Pancreas (tissue), 10 donors: ENCODE measurements at regions not wholly inside any gene's neighbourhood (a gene's known extent, or its start where the extent isn't known, plus 50 kb on each side); places are given as distances from the start of the nearest gene placed in this dataset.

ENCODE experiments used
- ATAC-seq, 4 donors: fragments of 200-7000 bp; cut with Tn5 transposase; one replicate each; pipeline versions ENCODE4 v1.8.0 to v1.9.1; 2020; ENCODE audit warnings: mild to moderate bottlenecking in 4 of 4, moderate library complexity in 4 of 4
- DNase-seq, 6 donors: peaks; one replicate each; pipeline ENCODE4 v3.0.0-alpha.2; 2020
- FAIRE-seq: peaks from 2 replicates; lab custom pipeline; 2012; peaks lifted over from hg19 to GRCh38; lab: Jason Lieb, UNC
- H3K27ac ChIP-seq, 4 donors: fragments of 200-600 bp; sonication (generic); 1 replicate in 3 of 4; 2 replicates in 1 of 4; pipeline versions ENCODE4 v1.5.0 to v1.8.0; 2020
- H3K27me3 ChIP-seq, 4 donors: fragments of 200-600 bp; one replicate each; pipeline ENCODE4 v1.8.0; 2021
- H3K36me3 ChIP-seq, 3 donors: fragments of 200-600 bp; sonication (generic) in 1 of 3; one replicate each; pipeline versions ENCODE4 v1.5.0 to v1.8.0; 2020 to 2021
- H3K4me1 ChIP-seq, 3 donors: fragments of 200-600 bp; one replicate each; pipeline ENCODE4 v1.8.0; 2021
- H3K4me3 ChIP-seq, 4 donors: fragments of 200-600 bp; sonication (generic) in 2 of 4; one replicate each; pipeline versions ENCODE4 v1.5.0 to v1.8.0; 2020 to 2021
- H3K9me3 ChIP-seq, 4 donors: fragments of 200-600 bp; one replicate each; pipeline ENCODE4 v1.8.0; 2021
- WGBS, 2 donors: extraction: QIAGEN DNeasy Blood & Tissue Kit; methylation state at CpG; one replicate each; pipeline ENCODE4 v1.1.7; 2013; 5-methylcytosine and 5-hydroxymethylcytosine counted together
- intact Hi-C, 3 donors: fragments of 100-400 bp; cut with DNase I; formaldehyde crosslinking; loops; one replicate each; pipeline versions ENCODE4 v1.11.1 to v1.14.2; 2022
- TF ChIP-seq, protein P1 (sequence below), 4 donors: fragments of 200-600 bp; sonication (generic) in 3 of 4; IDR thresholded peaks; one replicate each; pipeline versions ENCODE4 v1.5.0 to v1.8.0; 2021; ENCODE audit warnings: antibody characterized with exemption in 4 of 4
- donor health status: healthy with polysubstance abuse.
- donor health status: DM: no; HTN: no; CAD: no; lungs with moderate emphysema.
- donor health status: DM: no; HTN: no; CAD: no.
- donor health status: control.
- donor health status: control.
- donor health status: Bipolar disorder and iron deficiency.
- donor health status: DM: yes; HTN: yes; CAD: no.
- donor health status: DM: no; HTN: no; CAD: no.
- donor health status: DM: no; HTN: no; CAD: no.
- donor health status: DM: yes; HTN: yes; CAD: no.

DNA sequence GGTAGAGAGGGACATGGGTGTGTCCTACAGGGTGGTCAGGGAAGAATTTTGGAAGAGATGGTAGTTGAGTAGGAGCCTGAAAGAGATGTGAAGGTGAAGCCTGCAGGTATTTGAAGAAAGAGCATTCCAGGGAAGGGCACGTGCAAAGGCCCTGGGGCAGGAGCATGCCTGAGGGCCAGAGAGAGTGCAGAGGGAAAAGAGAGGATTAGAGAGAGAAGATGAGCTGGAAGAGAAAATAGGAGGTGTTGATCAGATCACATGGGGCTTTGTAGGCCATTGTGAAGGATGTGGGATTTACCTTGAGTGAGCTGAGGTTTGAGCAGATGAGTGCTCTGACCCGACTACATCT is 455.0 kb downstream of the HAPSTR1 start:
- TF ChIP-seq, protein P1, sequence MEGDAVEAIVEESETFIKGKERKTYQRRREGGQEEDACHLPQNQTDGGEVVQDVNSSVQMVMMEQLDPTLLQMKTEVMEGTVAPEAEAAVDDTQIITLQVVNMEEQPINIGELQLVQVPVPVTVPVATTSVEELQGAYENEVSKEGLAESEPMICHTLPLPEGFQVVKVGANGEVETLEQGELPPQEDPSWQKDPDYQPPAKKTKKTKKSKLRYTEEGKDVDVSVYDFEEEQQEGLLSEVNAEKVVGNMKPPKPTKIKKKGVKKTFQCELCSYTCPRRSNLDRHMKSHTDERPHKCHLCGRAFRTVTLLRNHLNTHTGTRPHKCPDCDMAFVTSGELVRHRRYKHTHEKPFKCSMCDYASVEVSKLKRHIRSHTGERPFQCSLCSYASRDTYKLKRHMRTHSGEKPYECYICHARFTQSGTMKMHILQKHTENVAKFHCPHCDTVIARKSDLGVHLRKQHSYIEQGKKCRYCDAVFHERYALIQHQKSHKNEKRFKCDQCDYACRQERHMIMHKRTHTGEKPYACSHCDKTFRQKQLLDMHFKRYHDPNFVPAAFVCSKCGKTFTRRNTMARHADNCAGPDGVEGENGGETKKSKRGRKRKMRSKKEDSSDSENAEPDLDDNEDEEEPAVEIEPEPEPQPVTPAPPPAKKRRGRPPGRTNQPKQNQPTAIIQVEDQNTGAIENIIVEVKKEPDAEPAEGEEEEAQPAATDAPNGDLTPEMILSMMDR (IDR thresholded peaks at IDR 0.05): no peak
- no peak for DNase-seq
- no peaks in the 10 kb centered on the region for H3K27me3 ChIP-seq
- no peak for FAIRE-seq
- WGBS, 2 donors: 93 to 97% methylated on average over 2 of the region's 2 CpGs
- no peak overlapping the region for H3K27ac ChIP-seq
- no peaks in the 10 kb centered on the region for H3K9me3 ChIP-seq
- intact Hi-C loops: no loop called here
- ATAC-seq: no peak
- H3K4me1 ChIP-seq: no peaks in the 10 kb centered on the region
- no peak overlapping the region for H3K4me3 ChIP-seq
- H3K36me3 ChIP-seq: no peaks in the 10 kb centered on the region

DNA sequence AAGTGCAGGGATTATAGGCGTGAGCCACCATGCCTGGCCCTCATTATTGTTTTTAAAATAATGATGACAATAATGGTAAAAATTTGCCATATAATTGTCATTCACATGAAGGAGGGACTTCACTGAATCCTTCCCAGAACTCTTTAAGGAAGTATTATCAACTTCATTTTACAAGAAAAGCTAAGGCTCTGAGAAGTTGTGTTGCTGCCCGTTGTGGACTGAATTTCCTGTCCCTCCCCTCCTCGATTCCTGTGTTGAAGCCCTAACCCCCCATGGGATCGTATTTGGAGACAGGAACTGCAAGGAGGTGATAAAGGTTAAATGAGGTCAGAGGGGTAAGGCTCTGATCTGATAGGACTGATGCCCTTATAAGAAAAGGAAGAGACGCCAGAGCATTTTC is 458.0 kb downstream of the HAPSTR1 start:
- H3K27me3 ChIP-seq: no peaks in the 10 kb centered on the region
- FAIRE-seq: no peak
- no peak for ATAC-seq
- intact Hi-C loops: no loop called here
- H3K27ac ChIP-seq: no peak overlapping the region
- WGBS, 2 donors: 76 to 77% methylated on average over 5 of the region's 5 CpGs
- H3K36me3 ChIP-seq: no peaks in the 10 kb centered on the region
- no peak overlapping the region for H3K4me3 ChIP-seq
- no peaks in the 10 kb centered on the region for H3K9me3 ChIP-seq
- DNase-seq: no peak
- H3K4me1 ChIP-seq: no peaks in the 10 kb centered on the region
- TF ChIP-seq, protein P1 (IDR thresholded peaks at IDR 0.05): no peak

DNA sequence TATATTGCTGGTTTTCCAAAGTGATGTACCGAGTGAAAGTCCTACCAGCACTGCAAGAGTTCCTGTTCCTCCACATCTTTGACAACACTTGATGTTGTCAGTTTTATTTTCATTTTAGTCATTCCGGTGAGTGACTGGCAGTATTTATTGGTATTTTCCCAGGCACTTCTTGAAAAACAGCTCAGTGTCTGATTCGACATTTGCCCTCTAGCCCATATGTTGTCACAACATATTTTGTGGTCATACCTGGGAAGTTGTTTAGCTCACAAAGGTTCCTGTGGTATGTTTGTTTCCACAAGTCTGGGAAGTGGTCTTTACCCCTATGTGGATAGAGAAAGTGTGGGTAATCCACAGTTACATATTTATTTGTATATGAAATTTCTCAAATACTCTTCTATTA is 463.6 kb downstream of the HAPSTR1 start:
- Histone ChIP-seq H3K4me1 (no peaks in the 10 kb centered on the region), H3K9me3 (no peaks in the 10 kb centered on the region), H3K36me3 (no peaks in the 10 kb centered on the region), H3K27ac (no peak overlapping the region), H3K27me3 (no peaks in the 10 kb centered on the region), H3K4me3 (no peak overlapping the region)
- DNase-seq: no peak
- TF ChIP-seq, protein P1 (IDR thresholded peaks at IDR 0.05): no peak
- FAIRE-seq: no peak
- WGBS, 2 donors: 91 to 98% methylated on average over 3 of the region's 3 CpGs
- no peak for ATAC-seq
- intact Hi-C loops: no loop called here

DNA sequence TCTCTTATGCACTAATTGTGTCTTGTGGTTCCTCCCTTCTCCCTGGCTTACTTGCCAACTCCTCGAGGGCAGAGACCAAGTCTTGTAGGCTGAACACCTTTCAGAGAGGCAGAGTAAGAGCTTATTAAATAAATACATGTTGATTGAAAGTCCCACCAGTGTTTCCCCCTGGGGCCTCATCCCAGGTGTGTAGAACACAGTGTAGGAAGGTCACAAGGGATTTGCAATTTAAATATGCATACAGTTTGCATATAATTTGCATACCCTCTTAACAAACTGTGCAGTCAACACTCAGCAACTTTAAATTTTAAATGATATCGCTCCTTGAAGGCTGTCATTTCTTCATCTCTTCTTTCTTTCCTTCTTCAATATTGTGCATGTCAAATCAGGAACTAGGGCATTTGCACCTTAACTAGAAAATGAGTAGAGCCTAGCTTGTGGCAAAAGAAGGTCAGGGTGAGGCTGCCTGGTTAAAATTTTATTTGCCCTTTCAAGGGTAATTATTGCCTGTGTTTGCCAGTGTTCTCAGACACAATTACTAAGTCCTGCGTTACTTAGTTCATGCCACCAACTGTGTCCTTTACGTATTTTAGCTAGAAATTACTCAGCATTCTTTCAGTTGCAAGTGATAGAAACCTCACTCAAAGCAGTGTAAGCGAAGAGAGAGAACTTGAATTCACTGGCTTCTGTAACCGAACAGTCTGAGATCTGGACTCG is 465.7 kb downstream of the HAPSTR1 start:
- 66 to 67% methylated on average over 7 of the region's 7 CpGs for WGBS, 2 donors
- H3K9me3 ChIP-seq: no peaks in the 10 kb centered on the region
- no peaks in the 10 kb centered on the region for H3K27me3 ChIP-seq
- H3K36me3 ChIP-seq: no peaks in the 10 kb centered on the region
- TF ChIP-seq, protein P1 (IDR thresholded peaks at IDR 0.05): no peak
- DNase-seq (no peak), FAIRE-seq (no peak), ATAC-seq (no peak)
- intact Hi-C loops: no loop called here
- no peaks in the 10 kb centered on the region for H3K4me1 ChIP-seq
- H3K27ac ChIP-seq: no peak overlapping the region
- H3K4me3 ChIP-seq: no peak overlapping the region

DNA sequence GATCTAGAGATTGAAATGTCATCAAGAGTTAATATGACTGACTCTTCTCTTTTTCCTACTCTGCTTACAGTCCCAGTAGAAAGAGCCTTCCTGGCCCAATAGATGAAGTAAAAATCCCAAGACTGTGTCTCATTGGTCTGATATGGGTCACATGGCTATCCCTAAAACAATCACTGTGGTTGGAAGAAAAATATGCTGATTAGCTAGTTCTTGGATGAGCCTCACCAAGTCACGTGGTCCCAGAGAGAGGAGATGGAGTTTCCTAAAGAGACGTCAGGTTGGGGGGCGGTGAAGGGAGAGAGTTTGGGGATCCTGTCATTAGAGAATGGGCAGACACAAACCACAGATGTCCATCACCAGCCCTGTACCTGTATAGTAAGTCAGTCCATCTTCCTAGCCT is 466.3 kb downstream of the HAPSTR1 start:
- no peaks in the 10 kb centered on the region for H3K9me3 ChIP-seq
- intact Hi-C loops: no loop called here
- H3K4me3 ChIP-seq: no peak overlapping the region
- no peaks in the 10 kb centered on the region for H3K27me3 ChIP-seq
- TF ChIP-seq, protein P1 (IDR thresholded peaks at IDR 0.05): no peak
- no peaks in the 10 kb centered on the region for H3K4me1 ChIP-seq
- ATAC-seq (no peak), DNase-seq (no peak), FAIRE-seq (no peak)
- H3K36me3 ChIP-seq: no peaks in the 10 kb centered on the region
- WGBS, 2 donors: 85 to 86% methylated on average over 3 of the region's 3 CpGs
- H3K27ac ChIP-seq: no peak overlapping the region
